Activated T-cell treated with anti-CD3 and anti-CD28 coated beads, Interleukin-2, amount 50 U/mL, for 48 hours (primary cell): ENCODE measurements at regions not wholly inside any gene's neighbourhood (a gene's known extent, or its start where the extent isn't known, plus 50 kb on each side); places are given as distances from the start of the nearest gene placed in this dataset.

Experiments used
- DNase-seq, 2 experiments: peaks; one replicate each; pipeline ENCODE4 v3.0.0-alpha.2; 2020

DNA sequence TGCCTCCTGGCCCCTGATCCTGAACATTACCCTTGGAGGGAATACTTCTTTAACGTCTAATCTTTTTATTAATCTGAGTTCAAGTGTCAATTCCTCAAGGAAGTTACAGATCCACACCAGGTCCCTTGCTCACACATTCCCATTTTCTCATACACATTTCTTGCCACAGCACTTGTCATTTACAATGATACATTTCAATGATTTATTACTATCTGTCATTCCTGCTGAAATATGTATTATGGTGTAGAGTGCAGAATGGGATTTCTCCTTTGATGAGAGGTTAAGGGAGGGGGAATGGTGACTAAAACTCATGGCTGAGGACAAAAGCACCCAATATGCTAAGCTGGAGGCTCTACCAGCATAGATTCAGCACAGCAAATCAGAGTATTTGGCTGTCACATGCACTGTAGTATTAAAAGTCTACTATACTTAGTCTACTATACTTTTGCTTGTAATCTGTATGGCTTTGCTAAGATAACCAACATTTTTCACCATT is 982.5 kb downstream of the TTLL7 start:
- no peak for DNase-seq

DNA sequence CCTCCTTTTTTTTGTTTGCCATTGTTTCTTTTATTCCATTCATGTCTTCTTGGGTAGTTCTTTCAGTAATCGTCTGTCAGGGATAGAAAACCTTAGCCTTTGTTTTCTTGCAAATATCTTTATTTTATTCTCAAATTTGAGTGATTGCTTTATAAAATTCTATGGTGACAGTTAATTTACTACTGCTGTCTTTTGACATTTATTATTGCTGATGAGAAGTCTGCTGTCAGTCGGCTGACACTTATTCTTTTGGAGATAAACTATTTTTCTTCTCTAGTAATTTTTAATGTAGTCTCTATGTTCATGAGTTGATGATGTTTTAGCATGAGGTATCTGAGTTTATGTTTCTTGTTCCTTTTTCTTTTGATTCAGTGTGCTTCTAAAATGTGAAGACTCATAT is 983.8 kb downstream of the TTLL7 start:
- DNase-seq = no peak

DNA sequence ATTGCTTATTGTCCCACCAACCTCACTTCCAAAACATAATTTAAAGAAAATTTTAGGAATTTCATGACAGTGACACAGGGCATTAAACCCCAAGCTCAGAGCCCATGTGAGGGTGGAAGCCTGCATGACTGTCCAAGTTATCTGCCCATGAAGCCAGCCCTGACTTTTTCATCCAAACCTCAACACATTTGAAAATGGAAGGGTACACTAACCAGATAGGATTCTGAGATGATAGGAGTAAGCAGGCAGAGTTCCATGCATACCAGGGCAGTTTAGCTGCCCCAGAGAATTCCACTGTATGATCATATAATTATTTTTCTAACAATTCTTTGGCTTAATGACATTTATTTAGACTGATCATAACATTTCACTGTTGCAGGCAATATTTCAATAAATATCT is 986.0 kb downstream of the TTLL7 start:
- no peak for DNase-seq

DNA sequence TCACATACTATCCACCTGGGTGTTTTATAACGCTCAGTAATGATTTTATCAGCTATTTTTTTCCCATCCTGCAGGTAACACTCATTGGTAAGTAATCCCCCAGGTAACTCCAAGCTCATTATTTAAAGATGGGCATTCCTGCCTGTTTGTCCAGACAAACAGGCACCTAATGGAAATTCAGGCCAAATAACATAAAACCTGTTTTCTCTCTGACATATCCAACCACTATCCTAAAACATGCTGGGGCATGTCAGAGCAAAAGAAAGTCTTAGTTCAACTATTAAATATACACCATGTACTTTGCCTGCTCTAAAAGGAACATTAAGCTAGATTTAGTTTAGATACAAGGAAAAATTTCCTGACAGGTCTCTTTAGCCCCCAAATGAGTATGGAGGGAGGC is 987.7 kb downstream of the TTLL7 start:
- no peak for DNase-seq

DNA sequence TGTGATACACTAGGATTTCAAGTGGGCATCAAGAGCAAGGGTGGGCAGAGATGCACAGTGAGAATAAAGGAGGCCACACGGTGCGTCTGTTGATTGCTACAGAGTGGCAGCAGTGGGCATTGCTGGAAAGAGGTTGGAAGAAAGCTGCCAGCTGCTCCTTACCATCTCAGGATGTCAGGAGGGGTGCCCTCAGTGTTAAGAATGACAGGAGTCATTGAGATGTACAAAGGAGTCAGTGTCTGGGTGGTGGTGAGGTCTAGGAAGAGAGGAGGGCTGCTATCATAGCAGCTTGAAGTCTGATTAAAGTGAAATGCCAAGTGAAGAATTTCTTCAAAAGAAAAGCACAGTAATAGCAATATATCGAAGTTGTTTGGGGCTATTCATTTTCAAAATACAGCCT is 992.7 kb downstream of the TTLL7 start:
- DNase-seq = no peak

DNA sequence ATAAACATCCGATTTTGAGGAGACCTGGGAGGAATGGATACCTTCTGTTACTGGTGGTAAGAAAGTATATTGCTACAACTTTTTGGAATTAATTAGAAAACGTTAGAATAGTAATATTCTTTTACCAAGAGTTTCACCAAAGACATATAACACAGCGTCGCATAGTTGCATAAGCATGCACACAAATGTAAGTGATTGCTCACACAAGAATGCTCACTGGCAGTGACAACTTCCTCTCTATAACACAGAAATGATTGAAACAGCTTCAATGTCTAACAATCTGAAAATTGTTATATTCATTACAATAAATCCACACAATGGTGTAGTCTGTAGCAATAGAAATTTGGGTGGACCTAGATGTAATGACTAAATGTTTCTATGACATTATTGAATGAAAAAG is 998.6 kb downstream of the TTLL7 start:
- no peak for DNase-seq

DNA sequence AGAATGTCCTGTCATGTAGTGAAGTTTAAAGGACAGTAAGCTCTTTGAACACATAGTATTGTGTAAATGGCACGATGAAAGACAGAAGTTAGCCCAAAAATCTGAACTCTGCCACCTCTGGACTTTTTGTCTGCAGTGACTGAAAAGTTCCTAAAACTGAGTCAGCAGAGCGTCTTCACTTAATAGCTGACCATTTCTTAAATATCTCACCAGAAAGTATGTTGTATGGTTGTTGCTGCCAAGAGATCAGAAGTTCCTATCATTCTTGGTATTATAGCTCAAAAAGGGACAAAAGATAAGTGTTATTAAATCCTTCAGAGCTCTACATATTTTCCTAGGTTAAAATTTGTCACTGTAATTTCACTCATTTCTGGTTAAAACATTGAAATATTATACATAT is 1003.0 kb downstream of the TTLL7 start:
- DNase-seq = no peak

DNA sequence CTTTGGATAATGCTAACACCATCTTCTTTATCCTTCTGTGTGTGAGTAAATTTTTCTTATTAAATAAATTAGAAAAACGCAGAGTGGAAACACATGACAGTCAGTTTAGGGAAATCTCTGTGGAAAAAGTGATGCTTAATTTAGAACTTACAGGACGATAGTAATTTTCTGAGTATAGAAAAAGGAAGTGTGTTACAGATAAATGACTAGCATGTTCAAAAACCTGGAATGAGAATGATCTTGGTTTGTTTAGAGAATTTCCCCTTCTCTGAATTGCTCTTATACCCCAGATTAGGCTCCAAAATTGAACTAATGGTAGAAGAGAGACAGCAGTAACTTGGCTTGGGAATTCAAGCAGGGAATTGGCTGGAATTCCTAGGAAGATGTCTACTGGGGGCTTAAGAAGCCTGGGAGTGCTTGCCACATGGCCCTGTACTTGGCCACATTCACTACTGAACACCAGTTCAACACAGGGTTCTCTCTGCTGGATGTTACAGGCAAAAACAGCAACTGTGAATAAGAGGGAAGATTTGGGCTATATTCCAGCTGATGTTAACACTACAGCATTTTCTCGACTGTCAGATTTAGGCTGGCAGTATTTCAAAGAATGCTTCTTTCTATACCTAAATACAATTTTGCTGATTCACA is 1004.2 kb downstream of the TTLL7 start:
- DNase-seq = no peak

DNA sequence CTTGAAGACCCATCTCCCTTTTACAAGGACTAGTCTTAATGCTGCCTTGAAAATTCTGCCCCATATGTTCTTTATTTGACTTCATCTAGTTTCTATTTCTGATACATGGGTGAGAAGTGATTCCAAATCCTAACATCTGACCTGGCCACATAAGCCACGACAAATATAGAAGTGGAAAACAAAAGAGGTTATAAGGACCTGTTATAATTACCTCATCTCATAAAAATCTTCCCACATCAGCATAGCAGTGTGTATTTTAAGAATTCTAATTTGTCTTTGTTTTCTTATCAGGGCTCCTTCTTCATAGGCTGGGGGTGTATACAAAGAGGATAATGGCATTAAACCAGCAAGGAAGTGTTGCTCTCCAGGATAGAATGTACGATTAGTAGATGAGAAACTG is 1007.4 kb downstream of the TTLL7 start:
- DNase-seq = no peak

DNA sequence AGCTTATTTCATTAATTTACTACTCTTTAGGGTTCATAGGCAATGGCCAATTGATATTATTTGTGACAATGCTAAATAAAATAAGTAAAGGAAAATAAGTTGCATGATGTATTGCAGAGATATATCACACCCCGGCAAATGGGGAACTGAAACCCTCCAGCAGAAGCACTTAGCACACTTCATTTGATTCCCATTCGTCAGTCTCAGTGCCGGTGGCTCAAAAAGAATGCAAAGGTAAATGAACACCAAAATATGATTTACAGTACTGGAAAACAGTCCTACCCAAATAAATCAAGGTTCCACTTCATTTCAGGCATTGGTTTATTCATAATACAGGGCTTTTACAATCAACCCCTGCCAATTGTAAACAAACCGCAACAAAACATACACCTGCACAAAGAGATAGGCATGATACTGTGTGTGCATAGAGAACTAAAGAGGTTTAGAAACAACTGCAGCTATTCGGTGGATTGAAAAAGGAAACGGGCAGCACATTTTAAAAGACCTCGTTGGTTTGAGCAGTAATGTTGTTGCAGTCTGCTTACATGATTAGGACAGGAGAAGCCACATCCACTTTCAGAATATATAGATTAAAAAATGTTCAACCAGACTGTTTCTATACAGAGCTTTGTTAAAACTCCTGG is 1019.2 kb downstream of the TTLL7 start:
- DNase-seq = no peak

DNA sequence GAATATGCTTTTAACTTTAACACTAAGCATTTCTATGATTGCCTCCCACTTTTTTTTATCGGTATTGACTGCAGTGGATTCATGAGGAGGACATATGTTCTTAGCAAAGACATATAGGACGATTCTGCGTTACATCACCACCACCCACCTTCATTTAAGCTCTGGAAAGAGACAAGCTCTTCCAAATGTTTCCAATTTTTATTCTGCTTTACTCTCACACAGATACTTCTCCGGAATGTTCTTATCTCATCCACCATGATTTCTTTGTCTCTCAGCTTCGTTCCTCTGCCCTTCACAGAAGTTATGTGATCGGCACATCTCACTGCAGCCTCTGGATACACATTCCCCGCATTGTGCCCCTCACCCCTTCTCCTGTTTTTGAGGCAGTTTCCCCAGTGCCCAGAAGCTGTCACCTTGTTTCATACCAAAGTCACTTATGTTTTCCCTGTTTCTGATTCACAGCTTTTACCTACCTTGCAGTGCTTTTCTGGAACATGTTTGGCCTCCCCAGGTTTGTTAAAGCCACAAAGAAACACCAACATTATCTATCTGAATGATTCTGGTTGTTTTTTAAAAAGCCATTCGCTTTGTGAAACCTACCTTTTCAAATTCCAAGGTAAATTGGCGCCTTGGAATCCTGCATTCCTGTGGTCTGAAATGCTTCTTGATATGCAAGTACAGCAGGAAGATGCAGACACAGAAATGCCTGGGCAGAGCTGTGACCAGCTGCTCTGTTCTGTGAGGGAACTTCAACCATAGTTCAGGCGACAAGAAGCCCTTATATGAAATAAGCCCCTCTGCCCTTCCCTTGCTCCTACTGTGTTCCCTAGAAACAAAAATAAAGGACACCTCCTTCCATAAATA is 1020.2 kb downstream of the TTLL7 start:
- DNase-seq = no peak

DNA sequence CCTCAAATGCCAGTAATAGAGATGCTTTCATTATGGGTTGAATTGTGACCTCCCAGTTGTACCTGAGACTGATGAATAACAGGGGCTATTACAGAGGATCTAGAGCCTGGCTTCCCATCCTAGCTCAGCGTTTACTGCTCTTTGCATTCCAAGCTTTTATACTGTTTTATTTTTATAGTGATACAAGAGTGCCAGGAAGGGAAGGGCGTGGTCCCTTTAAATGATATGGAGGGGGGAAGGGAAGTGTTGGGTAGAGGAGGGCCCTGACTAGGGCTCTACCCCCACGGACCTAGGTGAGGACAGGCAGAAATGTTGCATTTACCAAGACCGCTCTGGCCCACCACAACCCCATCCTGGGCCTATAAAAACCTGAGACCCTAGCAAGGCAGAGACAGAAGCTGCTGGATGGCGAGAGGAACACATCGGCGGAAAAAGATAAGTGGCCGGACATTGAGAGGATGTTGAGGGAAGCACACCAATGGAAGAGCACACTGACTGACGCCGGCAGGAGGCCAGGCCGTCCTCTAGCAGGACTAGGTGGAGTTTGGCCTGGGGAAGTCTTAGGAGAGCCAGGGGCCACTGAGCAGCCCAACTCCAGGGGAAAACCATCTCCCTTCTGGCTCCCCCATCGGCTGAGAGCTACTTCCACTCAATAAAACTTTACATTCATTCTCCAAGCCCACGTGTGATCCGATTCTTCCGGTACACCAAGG is 1025.9 kb downstream of the TTLL7 start:
- DNase-seq = no peak

DNA sequence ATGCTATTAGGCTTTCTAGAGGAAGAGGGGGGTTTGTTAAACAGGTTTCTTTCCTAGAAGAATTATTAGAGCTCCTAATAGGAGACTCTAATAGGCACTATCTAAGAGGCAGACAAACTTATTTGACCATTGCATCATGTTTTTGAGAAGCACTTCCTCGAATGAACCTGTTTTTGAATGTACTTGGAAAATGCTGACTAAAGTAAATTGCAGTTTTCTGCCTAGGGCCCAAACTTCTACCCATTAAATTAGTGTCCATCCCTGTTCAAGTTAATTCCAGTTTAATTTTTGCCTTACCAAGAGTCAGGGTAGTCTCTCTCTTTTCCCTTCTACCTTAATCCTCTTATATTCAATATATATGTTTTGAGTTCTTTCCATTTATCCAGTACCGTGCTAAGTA is 1029.6 kb downstream of the TTLL7 start:
- DNase-seq = no peak

DNA sequence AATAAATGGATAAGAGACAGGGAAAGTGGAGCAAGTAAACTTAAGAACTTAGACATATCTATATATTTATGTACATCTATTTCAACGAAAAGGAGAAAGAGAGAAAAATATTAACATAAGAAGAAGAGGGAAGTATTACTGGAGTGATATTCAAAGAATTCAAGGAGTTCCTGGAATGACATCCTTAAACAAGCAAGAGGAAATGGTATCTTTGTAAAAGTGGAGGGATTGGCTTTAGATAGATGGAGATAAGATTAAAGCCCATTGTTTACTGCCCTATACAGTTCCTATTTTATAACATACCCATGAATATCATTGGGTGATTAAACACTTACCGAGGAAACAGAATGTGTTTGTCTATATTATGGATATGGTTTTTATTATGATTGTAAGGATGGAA is 1036.3 kb downstream of the TTLL7 start:
- DNase-seq = no peak

DNA sequence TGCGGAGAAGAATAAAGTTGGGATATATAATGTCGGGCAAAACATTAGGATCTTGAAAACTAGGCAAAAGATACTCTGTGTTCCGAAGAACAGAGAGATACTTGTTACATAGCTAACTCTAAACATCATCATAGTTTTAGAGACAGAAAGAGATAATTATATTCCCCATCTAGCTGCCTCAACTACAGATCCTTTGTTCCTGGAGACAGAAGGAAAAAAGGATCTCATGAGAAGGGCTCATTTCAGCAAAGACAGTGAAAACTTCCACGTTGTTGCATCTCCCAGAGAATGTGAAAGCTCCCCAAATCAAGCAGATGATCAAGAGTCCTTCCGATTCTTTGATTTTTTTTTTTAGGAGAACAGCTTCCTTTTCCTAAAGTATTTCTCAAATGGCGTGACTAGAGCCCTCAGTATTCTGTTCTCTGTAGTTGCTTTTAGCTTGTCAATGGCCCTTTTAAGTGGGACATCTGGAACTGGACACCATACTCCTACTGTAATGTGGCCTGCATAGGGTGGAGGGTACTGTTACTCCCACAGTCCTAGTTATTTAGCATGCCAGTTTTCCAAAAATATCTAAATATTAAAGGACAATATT is 1048.2 kb downstream of the TTLL7 start:
- DNase-seq = no peak

DNA sequence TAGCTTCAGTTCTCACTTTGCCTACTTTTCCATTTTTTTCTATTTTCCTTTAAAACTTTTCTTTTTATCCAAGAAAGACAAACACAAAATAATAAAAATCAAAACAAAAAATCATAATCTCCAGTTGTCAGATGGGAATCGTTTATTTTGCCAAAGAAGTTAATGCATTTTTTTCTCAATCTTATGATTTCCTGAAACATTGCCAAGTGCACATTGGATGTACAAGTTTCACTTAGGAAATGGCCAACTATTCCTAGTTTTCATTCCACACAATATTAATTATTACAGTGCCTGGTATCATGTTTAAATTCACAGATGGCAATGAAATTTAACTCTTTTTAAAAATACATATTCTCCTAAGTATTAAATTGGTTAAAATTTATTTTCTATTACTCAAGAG is 1050.5 kb downstream of the TTLL7 start:
- DNase-seq = no peak

DNA sequence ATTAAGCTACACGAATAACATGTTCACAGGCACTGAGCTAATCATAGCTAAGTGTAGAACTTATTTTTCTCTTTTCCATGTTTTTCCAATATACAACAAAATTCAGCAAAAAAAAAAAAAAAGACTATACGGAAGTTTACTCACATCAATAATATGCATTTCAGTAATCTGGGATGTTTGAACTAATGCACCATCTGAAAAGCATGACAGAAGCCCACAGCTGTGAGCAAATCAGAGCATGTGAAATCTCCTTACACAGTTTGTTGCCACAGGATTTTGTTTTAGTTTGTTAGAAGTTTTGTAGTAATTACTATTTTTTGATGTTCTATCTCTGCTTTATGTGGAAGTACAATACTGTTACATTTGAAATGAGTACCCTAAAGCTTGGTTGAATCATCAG is 1051.7 kb downstream of the TTLL7 start:
- DNase-seq = no peak

DNA sequence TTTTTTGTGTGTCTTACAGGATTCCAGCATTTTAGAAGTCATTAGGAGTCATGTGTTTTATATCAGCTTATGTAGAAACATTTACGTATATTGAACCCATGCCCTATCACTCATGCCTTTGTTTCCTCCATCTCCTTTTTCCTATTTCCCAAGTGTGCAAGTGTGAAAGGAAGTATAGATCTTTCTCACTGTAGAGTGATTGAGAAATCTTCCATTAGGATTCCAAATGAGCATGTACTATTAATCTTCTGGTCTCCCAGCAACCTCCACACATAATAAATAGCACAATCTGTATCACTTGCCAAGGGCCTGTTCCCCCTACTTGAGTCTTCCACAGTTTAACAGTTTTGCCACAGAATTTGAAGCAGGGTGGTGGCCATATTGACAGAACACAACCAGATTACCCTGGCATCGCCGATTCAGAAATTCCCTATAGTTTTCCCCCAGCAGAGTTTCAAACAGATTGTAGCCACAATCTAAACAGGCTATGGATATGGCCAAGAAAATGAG is 1052.8 kb downstream of the TTLL7 start:
- no peak for DNase-seq

DNA sequence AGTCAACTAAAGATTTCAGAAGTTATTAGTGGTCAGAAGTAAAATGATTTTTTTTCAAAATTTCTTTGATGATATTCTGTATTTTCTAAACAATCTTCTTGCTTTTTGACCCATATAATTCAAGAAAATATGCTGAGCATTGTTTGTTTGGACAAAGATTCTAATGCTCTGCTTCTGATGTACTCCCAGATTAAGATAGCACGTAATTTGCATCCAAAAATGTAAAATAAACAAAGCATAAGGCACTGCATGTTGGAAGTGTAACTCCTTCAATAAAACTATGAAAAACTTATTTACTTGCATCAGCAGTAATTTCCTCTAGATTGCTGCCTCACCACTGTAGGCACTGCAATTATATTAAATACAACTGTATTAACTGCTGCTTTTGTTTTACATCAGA is 1054.1 kb downstream of the TTLL7 start:
- no peak for DNase-seq

DNA sequence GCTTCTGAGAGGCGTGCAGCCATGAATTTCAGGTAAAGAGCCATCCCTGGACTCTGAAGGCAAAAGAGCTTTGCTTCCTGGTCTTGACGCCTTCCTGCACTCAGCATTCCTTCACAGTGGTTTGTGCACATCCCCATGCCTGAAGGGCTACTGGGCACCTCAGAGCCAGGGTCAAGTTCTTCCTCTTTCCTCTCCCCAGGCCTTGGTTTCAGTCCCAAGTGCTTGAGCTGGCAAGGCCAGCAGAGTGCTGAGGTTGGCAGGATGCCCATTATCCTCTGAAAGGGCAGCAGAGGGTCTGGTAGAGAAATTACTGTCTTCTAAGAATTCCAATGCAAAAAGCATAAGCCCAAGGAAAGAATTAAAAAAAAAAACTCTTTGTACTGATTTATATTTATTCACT is 1064.9 kb downstream of the TTLL7 start:
- DNase-seq = no peak

DNA sequence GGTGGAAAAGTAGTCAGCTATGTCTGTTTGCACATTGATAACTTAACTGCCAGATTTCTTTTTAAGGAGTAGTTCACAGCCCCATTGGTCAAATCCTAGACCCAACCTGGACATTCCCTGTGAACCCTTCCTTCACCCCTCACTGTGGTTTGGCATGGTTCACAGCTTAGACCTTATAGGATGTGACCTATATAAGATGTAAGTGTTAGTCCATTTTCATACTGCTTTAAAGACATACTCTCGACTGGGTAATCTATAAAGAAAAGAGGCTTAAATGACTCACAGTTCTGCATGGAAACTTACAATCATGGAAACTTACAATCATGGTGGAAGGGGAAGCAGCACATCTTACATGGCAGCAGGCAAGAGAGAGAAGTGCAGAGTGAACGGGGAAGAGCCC is 1066.2 kb downstream of the TTLL7 start:
- no peak for DNase-seq

DNA sequence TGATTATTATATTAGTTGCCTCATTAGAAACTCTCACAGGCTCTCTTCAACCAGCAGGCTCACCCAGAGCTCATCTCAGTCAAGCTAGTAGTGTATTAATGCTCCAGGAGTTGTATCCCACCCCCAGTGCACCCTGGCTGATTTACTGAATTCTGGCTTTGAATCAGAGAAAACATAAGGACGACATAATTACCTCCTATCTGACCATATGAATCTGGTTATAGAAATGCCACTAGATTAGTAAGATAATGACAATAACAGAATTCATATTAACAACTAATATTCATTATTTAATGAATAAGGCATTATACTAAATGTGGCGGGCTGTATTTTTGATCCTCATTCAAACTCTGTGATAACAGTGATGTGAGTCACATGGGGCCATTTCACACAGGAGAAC is 1066.7 kb downstream of the TTLL7 start:
- no peak for DNase-seq

DNA sequence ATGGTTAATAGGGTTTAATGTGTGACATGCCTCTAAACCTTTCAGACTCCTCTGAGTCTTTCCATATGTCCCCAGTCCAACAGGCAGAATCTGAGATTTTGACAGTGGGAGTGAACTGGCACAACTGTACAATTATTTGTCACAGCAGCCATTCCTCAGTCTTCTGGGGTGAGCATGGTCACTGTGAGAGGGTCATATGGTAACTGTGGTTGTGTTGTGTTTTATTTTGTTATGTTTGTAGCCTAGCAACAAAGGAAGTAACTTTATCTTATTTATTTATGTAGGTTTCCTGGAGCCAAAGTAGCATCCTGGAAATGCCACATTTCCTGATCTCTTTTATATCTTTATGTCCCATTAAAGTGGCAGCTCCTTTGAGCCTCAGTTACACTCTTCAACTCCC is 1067.9 kb downstream of the TTLL7 start:
- no peak for DNase-seq
